ENCODE measurements at regions not wholly inside any gene's neighbourhood (a gene's known extent, or its start where the extent isn't known, plus 50 kb on each side); places are given as distances from the start of the nearest gene placed in this dataset.

DNA sequence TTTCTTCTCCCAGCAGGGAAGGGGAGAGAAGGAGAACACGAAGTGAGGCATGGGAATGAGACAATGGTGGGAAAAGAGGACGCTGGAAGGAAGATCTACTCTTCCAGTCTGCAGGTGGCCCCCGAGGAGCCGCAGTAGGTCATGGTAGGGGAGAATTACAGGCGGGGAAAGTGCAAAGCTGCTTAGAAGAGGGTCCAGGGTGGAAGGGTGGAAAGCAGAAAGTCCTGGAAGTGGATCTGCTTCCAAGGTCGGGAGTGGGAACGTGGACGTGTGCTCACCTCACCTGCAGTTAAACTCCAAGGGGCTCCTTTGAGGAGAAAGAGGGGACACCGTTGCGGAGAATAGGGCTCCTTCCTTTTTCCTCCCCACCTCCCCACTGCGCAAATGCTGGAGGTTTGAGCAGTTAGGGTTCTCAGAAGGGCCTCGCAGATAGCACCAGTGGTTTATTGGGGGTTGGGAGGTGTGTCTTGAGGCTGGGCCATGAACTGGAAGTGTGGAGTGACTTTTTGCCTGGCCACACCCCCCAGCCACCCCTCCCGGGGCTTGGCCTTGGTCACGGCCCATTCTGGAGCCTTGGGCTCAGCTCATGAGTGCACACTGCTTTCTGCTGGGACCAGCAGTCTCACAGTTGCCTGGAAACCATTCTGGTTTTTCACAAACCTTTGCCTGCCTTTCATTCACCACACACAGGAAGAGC, 100.4 kb upstream of the MLN start:
- Mint-ChIP-seq H3K4me1 (ENCODE audit: low read depth, unreplicated experiment) (no peaks in the 10 kb centered on the region), H3K27me3 (ENCODE audit: unreplicated experiment) (peaks cover 87% of the 10 kb centered on the region), H3K36me3 (ENCODE audit: insufficient read depth, unreplicated experiment) (no peaks in the 10 kb centered on the region), H3K27ac (ENCODE audit: unreplicated experiment) (no peak overlapping the region), H3K9me3 (ENCODE audit: low read depth, unreplicated experiment) (no peaks in the 10 kb centered on the region), H3K4me3 (ENCODE audit: low read depth, unreplicated experiment) (no peak overlapping the region)
- BruUV-seq (replicated peaks): no TSS peak
- TF ChIP-seq, protein P1, sequence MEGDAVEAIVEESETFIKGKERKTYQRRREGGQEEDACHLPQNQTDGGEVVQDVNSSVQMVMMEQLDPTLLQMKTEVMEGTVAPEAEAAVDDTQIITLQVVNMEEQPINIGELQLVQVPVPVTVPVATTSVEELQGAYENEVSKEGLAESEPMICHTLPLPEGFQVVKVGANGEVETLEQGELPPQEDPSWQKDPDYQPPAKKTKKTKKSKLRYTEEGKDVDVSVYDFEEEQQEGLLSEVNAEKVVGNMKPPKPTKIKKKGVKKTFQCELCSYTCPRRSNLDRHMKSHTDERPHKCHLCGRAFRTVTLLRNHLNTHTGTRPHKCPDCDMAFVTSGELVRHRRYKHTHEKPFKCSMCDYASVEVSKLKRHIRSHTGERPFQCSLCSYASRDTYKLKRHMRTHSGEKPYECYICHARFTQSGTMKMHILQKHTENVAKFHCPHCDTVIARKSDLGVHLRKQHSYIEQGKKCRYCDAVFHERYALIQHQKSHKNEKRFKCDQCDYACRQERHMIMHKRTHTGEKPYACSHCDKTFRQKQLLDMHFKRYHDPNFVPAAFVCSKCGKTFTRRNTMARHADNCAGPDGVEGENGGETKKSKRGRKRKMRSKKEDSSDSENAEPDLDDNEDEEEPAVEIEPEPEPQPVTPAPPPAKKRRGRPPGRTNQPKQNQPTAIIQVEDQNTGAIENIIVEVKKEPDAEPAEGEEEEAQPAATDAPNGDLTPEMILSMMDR (IDR thresholded peaks at IDR 0.05; ENCODE audit: unreplicated experiment): no peak
- CTCF ChIA-PET: interaction anchor here (0.6 kb wide), 3 partner anchors 70 to 901 kb away, joined by 3 to 6 read pairs (median 3); no protein-coding TSS in a partner anchor
- intact Hi-C loops (cut with micrococcal nuclease; ENCODE audit: unreplicated experiment): no loop called here
- no peak for DNase-seq

DNA sequence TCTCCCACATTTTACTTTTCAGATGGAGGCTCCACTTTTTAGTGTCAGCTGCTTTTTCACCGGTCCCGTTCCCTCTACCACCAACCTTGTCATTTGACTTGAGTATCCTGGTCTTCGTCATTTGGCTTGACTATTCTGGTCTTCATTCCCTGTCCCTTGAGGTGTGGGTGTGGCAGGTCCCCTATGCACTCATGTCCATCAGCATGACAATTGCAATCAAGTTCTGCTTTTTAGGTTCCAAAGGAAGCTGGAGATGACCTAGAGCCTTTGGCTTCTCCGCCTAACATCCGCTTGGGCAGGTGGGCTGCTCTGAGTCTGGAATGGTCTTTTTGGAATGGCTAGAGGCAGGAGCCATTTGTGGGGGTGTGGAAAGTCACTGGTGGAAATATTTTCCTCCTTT, 99.8 kb upstream of the MLN start:
- H3K9me3 Mint-ChIP-seq (ENCODE audit: low read depth, unreplicated experiment): no peaks in the 10 kb centered on the region
- CTCF ChIA-PET: interaction anchor here (0.6 kb wide), 1 partner anchor 69 kb away, joined by 3 read pairs; no protein-coding TSS in a partner anchor
- no TSS peak for BruUV-seq (replicated peaks)
- TF ChIP-seq, protein P1 (IDR thresholded peaks at IDR 0.05; ENCODE audit: unreplicated experiment): no peak
- DNase-seq: no peak
- no peaks in the 10 kb centered on the region for H3K36me3 Mint-ChIP-seq (ENCODE audit: insufficient read depth, unreplicated experiment)
- intact Hi-C loops (cut with micrococcal nuclease; ENCODE audit: unreplicated experiment): no loop called here
- H3K4me1 Mint-ChIP-seq (ENCODE audit: low read depth, unreplicated experiment): no peaks in the 10 kb centered on the region
- no peak overlapping the region for H3K27ac Mint-ChIP-seq (ENCODE audit: unreplicated experiment)
- H3K27me3 Mint-ChIP-seq (ENCODE audit: unreplicated experiment): peaks cover 93% of the 10 kb centered on the region
- H3K4me3 Mint-ChIP-seq (ENCODE audit: low read depth, unreplicated experiment): no peak overlapping the region

DNA sequence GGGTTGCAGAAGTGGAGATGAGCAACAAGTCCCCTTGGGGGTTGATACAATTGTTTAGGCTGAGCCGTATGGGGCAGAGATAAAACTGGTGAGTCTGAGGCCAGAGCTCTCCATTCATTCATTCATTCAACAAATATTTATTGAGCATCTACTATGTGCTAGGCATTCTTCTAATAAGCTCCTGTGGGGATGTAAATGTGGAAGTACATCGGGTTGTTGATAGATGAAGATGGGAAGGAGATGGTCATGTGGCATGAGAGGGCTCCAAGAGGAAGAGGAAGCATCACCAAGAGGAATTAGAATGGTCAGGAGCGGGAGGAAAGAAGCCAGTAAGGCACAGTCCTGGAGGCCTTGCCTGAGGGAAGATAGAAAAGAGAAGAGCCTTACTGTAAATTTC, 98.7 kb upstream of the MLN start:
- Mint-ChIP-seq H3K4me3 (ENCODE audit: low read depth, unreplicated experiment) (no peak overlapping the region), H3K9me3 (ENCODE audit: low read depth, unreplicated experiment) (no peaks in the 10 kb centered on the region), H3K4me1 (ENCODE audit: low read depth, unreplicated experiment) (no peaks in the 10 kb centered on the region), H3K27ac (ENCODE audit: unreplicated experiment) (no peak overlapping the region), H3K36me3 (ENCODE audit: insufficient read depth, unreplicated experiment) (no peaks in the 10 kb centered on the region), H3K27me3 (ENCODE audit: unreplicated experiment) (peaks cover 100% of the 10 kb centered on the region)
- CTCF ChIA-PET: no interaction called here
- DNase-seq: no peak
- no TSS peak for BruUV-seq (replicated peaks)
- TF ChIP-seq, protein P1 (IDR thresholded peaks at IDR 0.05; ENCODE audit: unreplicated experiment): no peak
- intact Hi-C loops (cut with micrococcal nuclease; ENCODE audit: unreplicated experiment): no loop called here

DNA sequence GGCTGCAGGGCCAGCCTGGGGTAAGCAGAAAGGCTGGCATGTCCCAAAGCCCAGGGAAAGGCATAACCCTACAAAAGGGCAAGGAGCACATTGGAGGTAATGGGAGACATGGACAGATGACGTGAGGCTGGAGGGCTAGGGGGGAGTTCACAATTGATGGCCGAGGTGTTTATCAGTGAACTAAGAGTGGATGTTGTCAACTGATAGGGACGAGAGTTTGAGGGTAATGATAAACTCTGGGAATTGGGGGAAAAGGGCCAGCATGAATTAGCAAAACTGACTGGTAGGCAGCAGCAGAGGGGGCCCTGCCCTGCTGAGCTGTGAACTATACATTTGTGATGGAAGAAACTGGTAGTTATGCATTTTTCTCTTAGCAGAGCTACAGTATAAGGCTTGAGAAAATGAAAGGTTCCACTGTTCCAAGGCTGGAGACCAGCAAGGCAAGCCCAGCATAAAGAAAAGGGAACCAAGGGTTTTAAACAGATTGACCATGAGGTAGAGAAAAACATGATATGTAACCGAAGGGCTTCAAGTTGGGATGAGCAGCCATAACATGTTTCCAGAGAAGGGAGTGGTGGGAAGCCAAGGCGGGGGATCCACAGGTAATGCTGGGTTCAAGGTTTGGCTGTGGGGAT, 98.1 kb upstream of the MLN start:
- no peak overlapping the region for H3K27ac Mint-ChIP-seq (ENCODE audit: unreplicated experiment)
- H3K27me3 Mint-ChIP-seq (ENCODE audit: unreplicated experiment): peaks cover 100% of the 10 kb centered on the region
- TF ChIP-seq, protein P1 (IDR thresholded peaks at IDR 0.05; ENCODE audit: unreplicated experiment): no peak
- intact Hi-C loops (cut with micrococcal nuclease; ENCODE audit: unreplicated experiment): no loop called here
- CTCF ChIA-PET: no interaction called here
- no peak for DNase-seq
- no peak overlapping the region for H3K4me3 Mint-ChIP-seq (ENCODE audit: low read depth, unreplicated experiment)
- H3K9me3 Mint-ChIP-seq (ENCODE audit: low read depth, unreplicated experiment): no peaks in the 10 kb centered on the region
- H3K36me3 Mint-ChIP-seq (ENCODE audit: insufficient read depth, unreplicated experiment): no peaks in the 10 kb centered on the region
- BruUV-seq (replicated peaks): no TSS peak
- no peaks in the 10 kb centered on the region for H3K4me1 Mint-ChIP-seq (ENCODE audit: low read depth, unreplicated experiment)

Measured in Calu3 (cell line).